ENCODE measurements at regions not wholly inside any gene's neighbourhood (a gene's known extent, or its start where the extent isn't known, plus 50 kb on each side); places are given as distances from the start of the nearest gene placed in this dataset.

GRCh38 chr2:222127660-222128059 lies 171.1 kb downstream of the PAX3 start:
- TF ChIP-seq, protein P1, sequence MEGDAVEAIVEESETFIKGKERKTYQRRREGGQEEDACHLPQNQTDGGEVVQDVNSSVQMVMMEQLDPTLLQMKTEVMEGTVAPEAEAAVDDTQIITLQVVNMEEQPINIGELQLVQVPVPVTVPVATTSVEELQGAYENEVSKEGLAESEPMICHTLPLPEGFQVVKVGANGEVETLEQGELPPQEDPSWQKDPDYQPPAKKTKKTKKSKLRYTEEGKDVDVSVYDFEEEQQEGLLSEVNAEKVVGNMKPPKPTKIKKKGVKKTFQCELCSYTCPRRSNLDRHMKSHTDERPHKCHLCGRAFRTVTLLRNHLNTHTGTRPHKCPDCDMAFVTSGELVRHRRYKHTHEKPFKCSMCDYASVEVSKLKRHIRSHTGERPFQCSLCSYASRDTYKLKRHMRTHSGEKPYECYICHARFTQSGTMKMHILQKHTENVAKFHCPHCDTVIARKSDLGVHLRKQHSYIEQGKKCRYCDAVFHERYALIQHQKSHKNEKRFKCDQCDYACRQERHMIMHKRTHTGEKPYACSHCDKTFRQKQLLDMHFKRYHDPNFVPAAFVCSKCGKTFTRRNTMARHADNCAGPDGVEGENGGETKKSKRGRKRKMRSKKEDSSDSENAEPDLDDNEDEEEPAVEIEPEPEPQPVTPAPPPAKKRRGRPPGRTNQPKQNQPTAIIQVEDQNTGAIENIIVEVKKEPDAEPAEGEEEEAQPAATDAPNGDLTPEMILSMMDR (IDR thresholded peaks at IDR 0.05; ENCODE audit: low read length) = no peak
- no peak for TF ChIP-seq EZH2 (IDR thresholded peaks at IDR 0.05; ENCODE audit: borderline replicate concordance, low read length)
